ENCODE measurements at regions not wholly inside any gene's neighbourhood (a gene's known extent, or its start where the extent isn't known, plus 50 kb on each side); places are given as distances from the start of the nearest gene placed in this dataset.

DNA sequence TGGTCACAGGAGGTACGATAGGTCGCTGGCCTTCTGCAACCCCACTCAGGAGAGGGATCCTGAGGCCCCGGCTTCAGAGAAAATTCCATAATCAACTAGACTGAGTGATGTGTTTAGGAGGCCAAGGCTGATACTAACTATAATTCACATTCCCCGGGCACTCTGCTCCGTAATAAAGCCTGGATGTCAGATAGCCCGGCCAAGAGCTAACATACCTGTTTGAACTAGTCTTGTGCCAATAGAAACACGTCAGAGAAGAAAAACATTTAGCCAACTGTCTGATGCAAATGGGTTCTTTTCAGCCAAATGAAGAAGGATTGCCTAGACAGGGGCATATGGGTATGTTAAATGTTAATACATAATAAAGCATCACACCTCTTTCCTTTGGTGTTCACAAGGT is 204.2 kb downstream of the TSHZ3 start:
- ATAC-seq (no peak), DNase-seq (ENCODE audit: low read depth in 1 of 2, low spot score in 1 of 2) (no peak), FAIRE-seq (peak; percentile 49)
- CTCF ChIA-PET, result interaction anchor here (1.0 kb wide), 1 partner anchor 10 kb away, joined by 3 read pairs; no protein-coding TSS in a partner anchor
- no peak overlapping the region for H3K4me3 ChIP-seq
- peaks cover 10% of the 10 kb centered on the region for H3K4me1 ChIP-seq
- 42% methylated on average over 7 of the region's 7 CpGs for WGBS (ENCODE audit: missing lambda C conversion rate)
- H3K9me3 ChIP-seq, result no peaks in the 10 kb centered on the region
- TF ChIP-seq PBX3 (IDR thresholded peaks at IDR 0.05) (no peak), EHMT2 (IDR thresholded peaks at IDR 0.05; ENCODE audit: low read depth) (no peak), RNF2 (IDR thresholded peaks at IDR 0.05; ENCODE audit: borderline replicate concordance, low read depth) (no peak), NPAS2 (CRISPR knock-in tag; IDR thresholded peaks at IDR 0.05; ENCODE audit: borderline replicate concordance) (no peak), JUNB (IDR thresholded peaks at IDR 0.05) (no peak), KDM5A (IDR thresholded peaks at IDR 0.05) (no peak), NR3C1 (IDR thresholded peaks at IDR 0.05) (no peak), ZSCAN20 (CRISPR knock-in tag; IDR thresholded peaks at IDR 0.05) (no peak), HES2 (IDR thresholded peaks at IDR 0.05) (no peak), EHF (CRISPR knock-in tag; IDR thresholded peaks at IDR 0.05) (no peak), PHF8 (IDR thresholded peaks at IDR 0.05; ENCODE audit: borderline replicate concordance, low read depth) (no peak), RARB (CRISPR knock-in tag; IDR thresholded peaks at IDR 0.05) (no peak), SREBF2 (IDR thresholded peaks at IDR 0.05) (no peak)
- TF ChIP-seq, protein P1, sequence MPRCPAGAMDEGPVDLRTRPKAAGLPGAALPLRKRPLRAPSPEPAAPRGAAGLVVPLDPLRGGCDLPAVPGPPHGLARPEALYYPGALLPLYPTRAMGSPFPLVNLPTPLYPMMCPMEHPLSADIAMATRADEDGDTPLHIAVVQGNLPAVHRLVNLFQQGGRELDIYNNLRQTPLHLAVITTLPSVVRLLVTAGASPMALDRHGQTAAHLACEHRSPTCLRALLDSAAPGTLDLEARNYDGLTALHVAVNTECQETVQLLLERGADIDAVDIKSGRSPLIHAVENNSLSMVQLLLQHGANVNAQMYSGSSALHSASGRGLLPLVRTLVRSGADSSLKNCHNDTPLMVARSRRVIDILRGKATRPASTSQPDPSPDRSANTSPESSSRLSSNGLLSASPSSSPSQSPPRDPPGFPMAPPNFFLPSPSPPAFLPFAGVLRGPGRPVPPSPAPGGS (IDR thresholded peaks at IDR 0.05), result no peak
- TF ChIP-seq, protein P2, sequence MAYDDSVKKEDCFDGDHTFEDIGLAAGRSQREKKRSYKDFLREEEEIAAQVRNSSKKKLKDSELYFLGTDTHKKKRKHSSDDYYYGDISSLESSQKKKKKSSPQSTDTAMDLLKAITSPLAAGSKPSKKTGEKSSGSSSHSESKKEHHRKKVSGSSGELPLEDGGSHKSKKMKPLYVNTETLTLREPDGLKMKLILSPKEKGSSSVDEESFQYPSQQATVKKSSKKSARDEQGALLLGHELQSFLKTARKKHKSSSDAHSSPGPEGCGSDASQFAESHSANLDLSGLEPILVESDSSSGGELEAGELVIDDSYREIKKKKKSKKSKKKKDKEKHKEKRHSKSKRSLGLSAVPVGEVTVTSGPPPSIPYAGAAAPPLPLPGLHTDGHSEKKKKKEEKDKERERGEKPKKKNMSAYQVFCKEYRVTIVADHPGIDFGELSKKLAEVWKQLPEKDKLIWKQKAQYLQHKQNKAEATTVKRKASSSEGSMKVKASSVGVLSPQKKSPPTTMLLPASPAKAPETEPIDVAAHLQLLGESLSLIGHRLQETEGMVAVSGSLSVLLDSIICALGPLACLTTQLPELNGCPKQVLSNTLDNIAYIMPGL (CRISPR knock-in tag; IDR thresholded peaks at IDR 0.05; ENCODE audit: borderline replicate concordance), result no peak
- no peak overlapping the region for H3K27ac ChIP-seq
- no peak overlapping the region for H3K4me2 ChIP-seq
- POLR2A ChIA-PET, result no interaction called here

GRCh38 chr19:31144075-31144870 is 205.0 kb downstream of the TSHZ3 start:
- H3K4me1 ChIP-seq, result peaks cover 18% of the 10 kb centered on the region
- no peak for TF ChIP-seq E2F6 (IDR thresholded peaks at IDR 0.05; ENCODE audit: borderline replicate concordance, low read depth)
- TF ChIP-seq KDM1A (IDR thresholded peaks at IDR 0.05; ENCODE audit: low read depth), result no peak
- no peak for TF ChIP-seq HOXA7 (CRISPR knock-in tag; IDR thresholded peaks at IDR 0.05)
- no peak for TF ChIP-seq CBX8 (IDR thresholded peaks at IDR 0.05)
- TF ChIP-seq, protein P3, sequence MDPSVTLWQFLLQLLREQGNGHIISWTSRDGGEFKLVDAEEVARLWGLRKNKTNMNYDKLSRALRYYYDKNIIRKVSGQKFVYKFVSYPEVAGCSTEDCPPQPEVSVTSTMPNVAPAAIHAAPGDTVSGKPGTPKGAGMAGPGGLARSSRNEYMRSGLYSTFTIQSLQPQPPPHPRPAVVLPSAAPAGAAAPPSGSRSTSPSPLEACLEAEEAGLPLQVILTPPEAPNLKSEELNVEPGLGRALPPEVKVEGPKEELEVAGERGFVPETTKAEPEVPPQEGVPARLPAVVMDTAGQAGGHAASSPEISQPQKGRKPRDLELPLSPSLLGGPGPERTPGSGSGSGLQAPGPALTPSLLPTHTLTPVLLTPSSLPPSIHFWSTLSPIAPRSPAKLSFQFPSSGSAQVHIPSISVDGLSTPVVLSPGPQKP (IDR thresholded peaks at IDR 0.05; ENCODE audit: low read depth, low read length), result no peak
- no peak for TF ChIP-seq NFE2L2 (conservative IDR thresholded peaks at IDR 0.05; ENCODE audit: low read length)
- no peak for TF ChIP-seq HES2 (IDR thresholded peaks at IDR 0.05)
- no peak for TF ChIP-seq FOXS1 (CRISPR knock-in tag; IDR thresholded peaks at IDR 0.05)
- no peak for TF ChIP-seq RARB (CRISPR knock-in tag; IDR thresholded peaks at IDR 0.05)
- no peak for TF ChIP-seq RFX5 (IDR thresholded peaks at IDR 0.05)
- no peak for TF ChIP-seq FOSB (CRISPR knock-in tag; IDR thresholded peaks at IDR 0.05)
- TF ChIP-seq, protein P4, sequence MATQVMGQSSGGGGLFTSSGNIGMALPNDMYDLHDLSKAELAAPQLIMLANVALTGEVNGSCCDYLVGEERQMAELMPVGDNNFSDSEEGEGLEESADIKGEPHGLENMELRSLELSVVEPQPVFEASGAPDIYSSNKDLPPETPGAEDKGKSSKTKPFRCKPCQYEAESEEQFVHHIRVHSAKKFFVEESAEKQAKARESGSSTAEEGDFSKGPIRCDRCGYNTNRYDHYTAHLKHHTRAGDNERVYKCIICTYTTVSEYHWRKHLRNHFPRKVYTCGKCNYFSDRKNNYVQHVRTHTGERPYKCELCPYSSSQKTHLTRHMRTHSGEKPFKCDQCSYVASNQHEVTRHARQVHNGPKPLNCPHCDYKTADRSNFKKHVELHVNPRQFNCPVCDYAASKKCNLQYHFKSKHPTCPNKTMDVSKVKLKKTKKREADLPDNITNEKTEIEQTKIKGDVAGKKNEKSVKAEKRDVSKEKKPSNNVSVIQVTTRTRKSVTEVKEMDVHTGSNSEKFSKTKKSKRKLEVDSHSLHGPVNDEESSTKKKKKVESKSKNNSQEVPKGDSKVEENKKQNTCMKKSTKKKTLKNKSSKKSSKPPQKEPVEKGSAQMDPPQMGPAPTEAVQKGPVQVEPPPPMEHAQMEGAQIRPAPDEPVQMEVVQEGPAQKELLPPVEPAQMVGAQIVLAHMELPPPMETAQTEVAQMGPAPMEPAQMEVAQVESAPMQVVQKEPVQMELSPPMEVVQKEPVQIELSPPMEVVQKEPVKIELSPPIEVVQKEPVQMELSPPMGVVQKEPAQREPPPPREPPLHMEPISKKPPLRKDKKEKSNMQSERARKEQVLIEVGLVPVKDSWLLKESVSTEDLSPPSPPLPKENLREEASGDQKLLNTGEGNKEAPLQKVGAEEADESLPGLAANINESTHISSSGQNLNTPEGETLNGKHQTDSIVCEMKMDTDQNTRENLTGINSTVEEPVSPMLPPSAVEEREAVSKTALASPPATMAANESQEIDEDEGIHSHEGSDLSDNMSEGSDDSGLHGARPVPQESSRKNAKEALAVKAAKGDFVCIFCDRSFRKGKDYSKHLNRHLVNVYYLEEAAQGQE (IDR thresholded peaks at IDR 0.05), result no peak
- TF ChIP-seq MAFK (IDR thresholded peaks at IDR 0.05; ENCODE audit: partially characterized antibody), result no peak
- TF ChIP-seq NPAS2 (CRISPR knock-in tag; IDR thresholded peaks at IDR 0.05; ENCODE audit: borderline replicate concordance), result no peak
- TF ChIP-seq HEYL (CRISPR knock-in tag; IDR thresholded peaks at IDR 0.05), result no peak

More at GRCh38 chr19:31144075-31144870, 205.0 kb downstream of the TSHZ3 start:
- no peak overlapping the region for H3K4me2 ChIP-seq
- 43% methylated on average over 7 of the region's 7 CpGs for WGBS (ENCODE audit: missing lambda C conversion rate)
- no peak overlapping the region for H3K4me3 ChIP-seq
- CTCF ChIA-PET, result no interaction called here
- no peak overlapping the region for H3K27ac ChIP-seq
- H3K9me3 ChIP-seq, result no peaks in the 10 kb centered on the region
- ATAC-seq (no peak), FAIRE-seq (peak; percentile 49), DNase-seq (ENCODE audit: low read depth in 1 of 2, low spot score in 1 of 2) (no peak)
- POLR2A ChIA-PET, result no interaction called here
